ENCODE measurements at regions not wholly inside any gene's neighbourhood (a gene's known extent, or its start where the extent isn't known, plus 50 kb on each side); places are given as distances from the start of the nearest gene placed in this dataset.

- TF ChIP-seq CTCF (IDR thresholded peaks at IDR 0.05) (no peak), POLR2A (IDR thresholded peaks at IDR 0.05) (no peak)
Observed at GRCh38 chr2:15718103-15718943, 126.7 kb downstream of the DDX1 start.

All from body of pancreas (tissue), 4 donors.